ENCODE measurements at regions not wholly inside any gene's neighbourhood (a gene's known extent, or its start where the extent isn't known, plus 50 kb on each side); places are given as distances from the start of the nearest gene placed in this dataset.

DNA sequence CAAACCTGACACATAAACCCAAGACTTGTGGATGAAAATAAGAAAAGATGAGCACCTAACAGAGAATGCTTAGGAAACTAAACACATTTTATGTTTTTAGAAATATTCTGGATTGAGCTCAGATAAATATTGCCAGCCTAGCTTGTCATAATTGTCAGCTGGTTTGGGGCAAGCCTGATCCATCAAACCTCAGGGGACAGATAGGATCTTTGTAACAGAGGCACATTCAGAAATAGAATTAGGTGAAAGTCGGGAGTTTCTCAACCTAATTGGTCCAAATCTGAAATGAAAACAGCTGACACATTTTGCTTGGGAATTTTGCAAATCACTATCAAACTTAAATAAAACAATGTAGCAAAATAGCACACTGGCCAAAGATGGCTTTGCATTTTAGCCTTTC is 503.7 kb downstream of the ANXA1 start:
- no peak for DNase-seq (ENCODE audit: low read depth, low spot score)

GRCh38 chr9:73655831-73656230 is 504.2 kb downstream of the ANXA1 start:
- no peak for DNase-seq (ENCODE audit: low read depth, low spot score)

GRCh38 chr9:73665253-73665652 is 513.6 kb downstream of the ANXA1 start:
- DNase-seq (ENCODE audit: low read depth, low spot score), result no peak

GRCh38 chr9:73667749-73668148 is 516.1 kb downstream of the ANXA1 start:
- DNase-seq (ENCODE audit: low read depth, low spot score), result peak; percentile 28

GRCh38 chr9:73680831-73681230 is 529.2 kb downstream of the ANXA1 start:
- no peak for DNase-seq (ENCODE audit: low read depth, low spot score)

GRCh38 chr9:73682789-73683188 is 531.1 kb downstream of the ANXA1 start:
- no peak for DNase-seq (ENCODE audit: low read depth, low spot score)

GRCh38 chr9:73683862-73684591 is 532.4 kb downstream of the ANXA1 start:
- peak; percentile 16 for DNase-seq (ENCODE audit: low read depth, low spot score)

GRCh38 chr9:73684601-73685000 is 532.9 kb downstream of the ANXA1 start:
- DNase-seq (ENCODE audit: low read depth, low spot score), result no peak

GRCh38 chr9:73685786-73686185 is 534.1 kb downstream of the ANXA1 start:
- DNase-seq (ENCODE audit: low read depth, low spot score), result no peak

DNA sequence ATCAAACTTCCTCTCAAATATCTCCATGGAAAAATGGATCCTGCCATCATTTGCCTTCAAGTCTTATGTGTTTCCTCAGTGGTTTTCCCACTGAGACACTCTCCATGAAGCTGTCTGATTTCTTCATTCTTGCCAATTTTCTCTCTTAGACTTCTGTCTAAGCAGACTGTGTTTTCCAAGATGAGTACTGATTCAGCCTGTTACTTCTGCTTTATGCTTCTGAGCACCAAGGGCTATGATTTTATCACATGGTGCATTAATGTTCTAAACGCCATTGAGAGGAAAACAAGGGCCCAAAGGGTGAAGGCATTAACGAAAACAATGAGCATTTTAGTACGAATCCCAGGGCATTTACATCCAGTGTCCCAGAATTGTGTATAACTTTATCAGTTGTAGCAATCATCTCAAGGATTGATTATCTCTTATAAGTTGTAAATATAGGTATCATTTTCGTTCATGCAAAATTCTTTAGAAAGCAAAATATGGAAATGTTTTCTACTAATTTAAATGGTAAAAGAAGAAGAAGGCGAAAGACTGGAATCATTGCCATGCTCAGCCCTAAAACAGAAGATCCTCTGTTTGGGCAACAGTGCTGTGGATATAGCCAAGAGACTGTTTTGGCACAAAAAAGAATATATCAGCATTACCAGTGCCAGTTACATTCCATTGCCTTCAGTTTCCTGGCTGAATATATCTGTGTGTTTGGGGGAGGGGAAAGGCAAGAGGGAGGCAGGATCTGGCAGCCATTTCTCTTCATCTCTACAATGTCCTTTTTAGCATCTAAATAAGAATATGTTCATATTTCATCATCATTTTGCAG is 537.6 kb downstream of the ANXA1 start:
- no peak for DNase-seq (ENCODE audit: low read depth, low spot score)

- DNase-seq (ENCODE audit: low read depth, low spot score), result no peak
Observed at GRCh38 chr9:73701415-73702057, 549.9 kb downstream of the ANXA1 start.

- no peak for DNase-seq (ENCODE audit: low read depth, low spot score)
Observed at GRCh38 chr9:73714294-73714693, 562.6 kb downstream of the ANXA1 start.

- DNase-seq (ENCODE audit: low read depth, low spot score), result no peak
Observed at GRCh38 chr9:73715591-73715990, 563.9 kb downstream of the ANXA1 start.

GRCh38 chr9:73719660-73720059 is 568.0 kb downstream of the ANXA1 start:
- DNase-seq (ENCODE audit: low read depth, low spot score), result no peak

- no peak for DNase-seq (ENCODE audit: low read depth, low spot score)
Observed at GRCh38 chr9:73720601-73721000, 568.9 kb downstream of the ANXA1 start.

DNA sequence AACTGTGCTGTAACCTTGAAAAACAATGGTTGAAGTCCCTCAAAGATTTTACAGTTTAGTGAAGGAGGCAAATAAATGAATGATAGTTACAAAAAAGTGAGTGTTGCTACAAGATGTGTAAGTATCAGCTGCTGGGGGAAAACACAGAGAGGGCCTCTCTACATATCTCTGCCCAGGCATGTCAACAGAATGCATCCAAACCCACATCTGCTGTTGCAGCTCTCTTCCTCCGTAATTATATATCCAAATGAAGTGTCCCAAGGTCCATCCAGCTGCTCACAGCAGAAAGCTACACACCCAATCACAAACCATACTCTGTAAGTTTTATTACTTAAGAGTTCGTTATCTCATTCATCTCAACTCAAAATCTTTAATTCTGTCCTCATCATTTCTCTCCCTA is 584.6 kb downstream of the ANXA1 start:
- DNase-seq (ENCODE audit: low read depth, low spot score), result no peak

DNA sequence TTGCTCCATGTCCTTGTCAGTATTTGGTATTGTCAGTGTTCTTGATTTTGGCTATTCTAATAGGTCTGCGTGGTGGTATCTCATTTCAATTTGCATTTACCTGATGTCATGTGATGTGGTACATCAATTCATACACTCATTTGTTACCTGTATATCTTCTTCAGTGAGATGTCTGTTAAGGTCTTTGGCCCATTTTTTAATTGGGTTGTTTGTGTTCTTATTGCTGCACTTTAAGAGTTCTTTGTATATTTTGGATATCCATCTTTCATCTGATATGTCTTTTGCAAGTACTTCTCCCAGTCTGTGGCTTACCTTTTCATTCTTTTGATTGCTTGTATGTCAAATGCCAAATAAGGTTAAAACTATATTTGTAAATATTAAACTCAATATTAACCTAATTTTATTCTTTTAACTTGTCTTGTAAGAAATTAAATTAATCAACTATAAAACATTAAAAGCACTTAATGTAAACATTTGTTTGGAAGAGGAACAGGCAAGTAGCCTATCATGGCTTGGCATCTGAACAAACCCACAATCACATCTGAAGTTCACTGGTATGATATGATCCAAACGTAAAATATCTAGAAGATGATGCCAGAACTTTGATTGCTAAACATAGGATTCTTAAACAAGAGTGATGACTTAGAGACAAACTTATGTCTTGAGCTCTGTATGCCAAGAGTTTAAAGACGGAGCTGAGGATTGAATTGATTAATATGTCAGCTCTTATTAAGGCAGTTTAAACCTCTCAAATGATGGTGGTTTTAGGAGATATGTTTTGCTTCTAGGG is 587.3 kb downstream of the ANXA1 start:
- DNase-seq (ENCODE audit: low read depth, low spot score), result no peak

GRCh38 chr9:73741316-73741715 is 589.7 kb downstream of the ANXA1 start:
- DNase-seq (ENCODE audit: low read depth, low spot score), result no peak

- DNase-seq (ENCODE audit: low read depth, low spot score), result no peak
Observed at GRCh38 chr9:73742412-73742811, 590.7 kb downstream of the ANXA1 start.

DNA sequence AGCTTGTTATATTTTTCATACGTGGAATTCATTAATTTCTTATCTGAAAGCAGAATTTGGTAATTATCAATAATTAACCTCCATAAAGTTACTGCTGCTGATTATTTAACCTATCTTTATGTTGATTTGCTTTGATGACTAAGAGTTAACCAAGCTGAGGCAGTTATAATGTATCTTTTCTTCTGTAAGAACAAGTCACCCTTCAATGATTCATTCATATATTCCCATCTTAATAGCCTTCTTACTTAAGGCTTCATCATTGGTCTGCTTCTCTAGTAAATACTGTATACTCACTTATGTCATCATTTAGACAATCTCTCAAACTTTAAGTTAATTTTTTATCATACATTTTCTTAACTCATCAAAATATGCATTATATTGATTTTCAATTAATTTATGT is 592.2 kb downstream of the ANXA1 start:
- no peak for DNase-seq (ENCODE audit: low read depth, low spot score)

- no peak for DNase-seq (ENCODE audit: low read depth, low spot score)
Observed at GRCh38 chr9:73745598-73745997, 593.9 kb downstream of the ANXA1 start.

- no peak for DNase-seq (ENCODE audit: low read depth, low spot score)
Observed at GRCh38 chr9:73753171-73753570, 601.5 kb downstream of the ANXA1 start.
